HEK293T (cell line): ENCODE measurements at regions not wholly inside any gene's neighbourhood (a gene's known extent, or its start where the extent isn't known, plus 50 kb on each side); places are given as distances from the start of the nearest gene placed in this dataset.
"Not testable (repeated sequence)": the region's sequence is repeated elsewhere in the genome, so short reads cannot be mapped to it uniquely, and the experiment has no call there.

ENCODE experiments used
- BHLHE40 ChIP-seq: fragments of 450-650 bp; IDR thresholded peaks from 2 replicates; pipeline ENCODE4 v1.6.1; 2016; ENCODE audit warnings: mild to moderate bottlenecking, moderate library complexity, borderline replicate concordance
- FOXA1 ChIP-seq: fragments of 450-650 bp; IDR thresholded peaks from 2 replicates; pipeline ENCODE4 v1.6.1; 2016; ENCODE audit warnings: mild to moderate bottlenecking
- FOXK2 ChIP-seq: fragments of 450-650 bp; IDR thresholded peaks from 2 replicates; pipeline ENCODE4 v1.6.1; 2016; ENCODE audit warnings: mild to moderate bottlenecking
- FOXM1 ChIP-seq: fragments of 450-650 bp; IDR thresholded peaks from 2 replicates; pipeline ENCODE4 v1.6.1; 2017; ENCODE audit warnings: mild to moderate bottlenecking, borderline replicate concordance
- NFRKB ChIP-seq: fragments of 450-650 bp; IDR thresholded peaks from 2 replicates; pipeline ENCODE4 v1.6.1; 2016; ENCODE audit warnings: mild to moderate bottlenecking, moderate library complexity
- TARDBP ChIP-seq: fragments of 450-650 bp; IDR thresholded peaks from 2 replicates; pipeline ENCODE4 v1.6.1; 2016

DNA sequence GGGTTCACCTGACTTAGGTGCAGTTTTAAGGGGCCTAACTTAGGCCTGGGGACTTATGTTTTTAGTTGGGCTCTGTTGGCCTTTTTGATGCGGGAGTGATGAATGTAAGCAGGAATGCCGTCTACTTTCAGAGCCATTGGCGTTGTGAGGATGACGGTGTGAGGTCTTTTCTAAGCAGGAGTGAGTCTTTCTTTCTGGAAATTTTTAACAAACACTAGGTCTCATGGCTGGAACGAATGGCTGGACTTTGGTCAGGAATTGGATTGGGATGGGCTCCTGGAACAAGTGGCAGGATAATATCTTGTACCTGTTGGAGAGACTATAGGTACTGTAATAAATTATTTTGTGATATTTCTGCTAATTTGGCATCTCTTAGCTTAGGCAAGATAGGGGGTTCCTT is 163.9 kb upstream of the CCZ1B start:
- not testable (repeated sequence) for TF ChIP-seq TARDBP, FOXA1, FOXK2, FOXM1, BHLHE40, NFRKB
